B cell (primary cell): ENCODE measurements at regions not wholly inside any gene's neighbourhood (a gene's known extent, or its start where the extent isn't known, plus 50 kb on each side); places are given as distances from the start of the nearest gene placed in this dataset.
"Not testable (repeated sequence)": the region's sequence is repeated elsewhere in the genome, so short reads cannot be mapped to it uniquely, and the experiment has no call there.

ENCODE experiments used
- EZH2 ChIP-seq: IDR thresholded peaks from 2 replicates; pipeline ENCODE4 v1.6.1; 2012; ENCODE audit warnings: borderline replicate concordance, low read depth, mild to moderate bottlenecking, moderate library complexity, low read length; ENCODE audit not compliant: insufficient read depth, poor library complexity, severe bottlenecking
- TF ChIP-seq, protein P1 (sequence below): fragments of 200-600 bp; IDR thresholded peaks from one replicate; pipeline ENCODE4 v1.8.0; 2022; ENCODE audit warnings: antibody characterized with exemption, mild to moderate bottlenecking

DNA sequence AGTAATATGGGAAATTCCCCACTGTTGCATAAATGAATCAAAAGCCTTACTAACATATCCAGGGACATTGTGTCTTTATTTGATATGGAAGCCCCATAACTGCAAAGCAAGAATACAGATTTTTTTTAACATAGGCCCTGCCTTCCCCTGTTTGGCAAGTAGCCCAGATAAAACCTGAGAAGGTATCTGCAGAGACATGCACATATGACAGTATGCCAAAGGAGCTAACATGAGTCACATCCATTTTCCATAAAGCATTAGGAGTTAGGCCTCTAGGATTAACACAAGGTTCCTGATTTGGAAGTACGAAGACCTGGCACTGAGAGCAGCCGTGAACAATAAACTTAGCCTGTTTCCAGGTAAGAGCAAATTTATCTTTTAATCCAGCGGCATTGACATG lies 1505.9 kb downstream of the UQCRFS1 start:
- TF ChIP-seq, protein P1, sequence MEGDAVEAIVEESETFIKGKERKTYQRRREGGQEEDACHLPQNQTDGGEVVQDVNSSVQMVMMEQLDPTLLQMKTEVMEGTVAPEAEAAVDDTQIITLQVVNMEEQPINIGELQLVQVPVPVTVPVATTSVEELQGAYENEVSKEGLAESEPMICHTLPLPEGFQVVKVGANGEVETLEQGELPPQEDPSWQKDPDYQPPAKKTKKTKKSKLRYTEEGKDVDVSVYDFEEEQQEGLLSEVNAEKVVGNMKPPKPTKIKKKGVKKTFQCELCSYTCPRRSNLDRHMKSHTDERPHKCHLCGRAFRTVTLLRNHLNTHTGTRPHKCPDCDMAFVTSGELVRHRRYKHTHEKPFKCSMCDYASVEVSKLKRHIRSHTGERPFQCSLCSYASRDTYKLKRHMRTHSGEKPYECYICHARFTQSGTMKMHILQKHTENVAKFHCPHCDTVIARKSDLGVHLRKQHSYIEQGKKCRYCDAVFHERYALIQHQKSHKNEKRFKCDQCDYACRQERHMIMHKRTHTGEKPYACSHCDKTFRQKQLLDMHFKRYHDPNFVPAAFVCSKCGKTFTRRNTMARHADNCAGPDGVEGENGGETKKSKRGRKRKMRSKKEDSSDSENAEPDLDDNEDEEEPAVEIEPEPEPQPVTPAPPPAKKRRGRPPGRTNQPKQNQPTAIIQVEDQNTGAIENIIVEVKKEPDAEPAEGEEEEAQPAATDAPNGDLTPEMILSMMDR = not testable (repeated sequence)
- not testable (repeated sequence) for TF ChIP-seq EZH2
